CD14-positive monocyte (primary cell): ENCODE measurements at regions not wholly inside any gene's neighbourhood (a gene's known extent, or its start where the extent isn't known, plus 50 kb on each side); places are given as distances from the start of the nearest gene placed in this dataset.

Experiments
- DNase-seq, 3 donors: peaks; one replicate each; pipeline ENCODE4 v3.0.0-alpha.2; 2011 to 2022
- H2AFZ ChIP-seq: 2 replicates; pipeline ENCODE4 v1.6.0; 2012; ENCODE audit warnings: mild to moderate bottlenecking, low read depth, low read length, inconsistent platforms; ENCODE audit not compliant: insufficient read depth, poor library complexity, severe bottlenecking
- H3K27ac ChIP-seq, 2 donors: 1 replicate in 1 of 2; 2 replicates in 1 of 2; pipeline ENCODE4 v1.5.1; 2012 to 2013; ENCODE audit warnings: low read length in 2 of 2, control low read depth in 1 of 2, inconsistent platforms in 1 of 2, low read depth in 1 of 2, mild to moderate bottlenecking in 1 of 2
- H3K27me3 ChIP-seq, 2 donors: one replicate each; pipeline versions ENCODE4 v1.6.0 to v1.6.1; 2011 to 2013; ENCODE audit warnings: low read length in 2 of 2; ENCODE audit not compliant: control insufficient read depth in 2 of 2, insufficient read depth in 2 of 2
- H3K36me3 ChIP-seq, 2 donors: replicated peaks in 1 of 2; 1 replicate in 1 of 2; 2 replicates in 1 of 2; pipeline versions ENCODE4 v1.5.1 to v1.6.1; 2012 to 2013; ENCODE audit warnings: low read length in 2 of 2, control low read depth in 1 of 2, inconsistent platforms in 1 of 2, mild to moderate bottlenecking in 1 of 2; ENCODE audit not compliant: insufficient read depth in 2 of 2, control insufficient read depth in 1 of 2
- H3K4me1 ChIP-seq, 2 donors: 1 replicate in 1 of 2; 2 replicates in 1 of 2; pipeline versions ENCODE4 v1.5.1 to v1.6.1; 2012 to 2013; ENCODE audit warnings: low read length in 2 of 2, control low read depth in 1 of 2, inconsistent platforms in 1 of 2, mild to moderate bottlenecking in 1 of 2, moderate library complexity in 1 of 2; ENCODE audit not compliant: insufficient read depth in 2 of 2, control insufficient read depth in 1 of 2
- H3K4me2 ChIP-seq: replicated peaks from 2 replicates; pipeline ENCODE3; 2012; ENCODE audit warnings: low read length, moderate library complexity, mild to moderate bottlenecking; ENCODE audit not compliant: poor library complexity, severe bottlenecking; ENCODE audit errors: extremely low read depth
- H3K4me3 ChIP-seq, 3 experiments: fragments of 200-600 bp in 1 of 3; sonication (generic) in 1 of 3; replicated peaks in 1 of 3; 1 replicate in 2 of 3; 2 replicates in 1 of 3; pipeline ENCODE4 v1.5.1; 2011 to 2013; ENCODE audit warnings: low read length in 3 of 3, mild to moderate bottlenecking in 3 of 3, control low read depth in 2 of 3, low read depth in 2 of 3, inconsistent platforms in 1 of 3, moderate library complexity in 1 of 3
- H3K79me2 ChIP-seq: 2 replicates; pipeline ENCODE4 v1.6.0; 2012; ENCODE audit warnings: mild to moderate bottlenecking, control low read depth, inconsistent platforms, low read length, moderate library complexity; ENCODE audit not compliant: insufficient read depth
- H3K9ac ChIP-seq: 2 replicates; pipeline ENCODE4 v1.6.0; 2017; ENCODE audit warnings: low read length, mild to moderate bottlenecking; ENCODE audit not compliant: insufficient read depth, poor library complexity, severe bottlenecking
- H3K9me3 ChIP-seq, 2 donors: replicated peaks in 1 of 2; 1 replicate in 1 of 2; 2 replicates in 1 of 2; pipeline versions ENCODE4 v1.5.1 to v1.6.1; 2012 to 2013; ENCODE audit warnings: low read length in 2 of 2, control low read depth in 1 of 2; ENCODE audit not compliant: control insufficient read depth in 1 of 2, insufficient read depth in 1 of 2
- H4K20me1 ChIP-seq: 2 replicates; pipeline ENCODE4 v1.6.0; 2012; ENCODE audit warnings: mild to moderate bottlenecking, low read length, control low read depth, moderate library complexity; ENCODE audit not compliant: insufficient read depth
- H3K27ac Mint-ChIP-seq, 7 donors: one replicate each; pipeline ENCODE4 v1.8.0; 2020; ENCODE audit warnings: mild to moderate bottlenecking in 7 of 7, mixed read lengths in 7 of 7, moderate library complexity in 6 of 7, inconsistent platforms in 2 of 7
- H3K27me3 Mint-ChIP-seq, 3 donors: one replicate each; pipeline ENCODE4 v1.8.0; 2021 to 2022; ENCODE audit warnings: low read depth in 3 of 3, mild to moderate bottlenecking in 3 of 3, mixed read lengths in 3 of 3, moderate library complexity in 3 of 3, inconsistent platforms in 1 of 3
- H3K36me3 Mint-ChIP-seq, 2 donors: one replicate each; pipeline ENCODE4 v1.8.0; 2020; ENCODE audit warnings: mixed read lengths in 2 of 2, inconsistent platforms in 1 of 2, mild to moderate bottlenecking in 1 of 2
- H3K4me1 Mint-ChIP-seq: one replicate; pipeline ENCODE4 v1.8.0; 2020; ENCODE audit warnings: mild to moderate bottlenecking, mixed read lengths
- H3K4me3 Mint-ChIP-seq, 2 donors: one replicate each; pipeline ENCODE4 v1.8.0; 2020; ENCODE audit warnings: mild to moderate bottlenecking in 2 of 2, mixed read lengths in 2 of 2, moderate library complexity in 1 of 2
- H3K9me3 Mint-ChIP-seq, 7 donors: one replicate each; pipeline ENCODE4 v1.8.0; 2020 to 2022; ENCODE audit warnings: mixed read lengths in 7 of 7, mild to moderate bottlenecking in 6 of 7, moderate library complexity in 6 of 7, inconsistent platforms in 2 of 7
- WGBS: methylation state at CpG from one replicate; pipeline ENCODE4 v1.1.5; 2013; ENCODE audit warnings: missing lambda C conversion rate; ENCODE audit not compliant: insufficient coverage; 5-methylcytosine and 5-hydroxymethylcytosine counted together
- intact Hi-C, 2 donors: fragments of 100-400 bp; cut with micrococcal nuclease; formaldehyde crosslinking; loops; one replicate each; pipeline versions ENCODE4 v1.15.0 to v1.15.1; 2023
- TF ChIP-seq, protein P1 (sequence below): fragments of 200-600 bp; IDR thresholded peaks from one replicate; pipeline ENCODE4 v1.8.0; 2022; ENCODE audit warnings: antibody characterized with exemption, mild to moderate bottlenecking

DNA sequence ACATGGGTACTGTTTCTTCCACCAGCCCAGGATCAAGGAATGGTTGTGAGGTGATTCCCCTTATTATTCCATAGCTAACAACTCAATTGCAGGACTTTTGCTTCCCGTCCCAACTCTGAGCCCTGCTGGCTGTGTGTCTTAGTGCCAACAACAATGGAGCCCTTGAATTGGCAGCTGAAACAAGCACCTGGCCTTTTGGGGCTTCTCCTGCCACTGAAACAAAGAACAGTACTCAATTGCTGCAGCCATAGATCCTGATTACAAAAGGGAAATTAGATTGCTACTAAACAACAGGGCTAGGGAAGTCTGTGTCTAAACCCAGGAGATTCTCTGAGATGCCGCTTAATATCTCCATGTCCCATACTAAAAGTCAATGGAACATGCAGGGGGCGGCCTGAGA is 61.3 kb upstream of the CARMIL1 start:
- Mint-ChIP-seq H3K9me3 (peaks cover 0 to 2% (median 0%) of the 10 kb centered on the region in 7 donors), H3K27me3 (peaks cover 0 to 2% (median 0%) of the 10 kb centered on the region in 3 donors), H3K4me1 (peaks cover 20% of the 10 kb centered on the region), H3K36me3 (no peaks in the 10 kb centered on the region), H3K27ac (no peak overlapping the region), H3K4me3 (no peak overlapping the region)
- no peak overlapping the region for H3K27ac ChIP-seq
- no peak overlapping the region for H2AFZ ChIP-seq
- no peak for DNase-seq
- no peaks in the 10 kb centered on the region for H3K79me2 ChIP-seq
- H3K4me3 ChIP-seq, result no peak overlapping the region
- 95% methylated on average over 2 of the region's 3 CpGs for WGBS
- H4K20me1 ChIP-seq, result no peaks in the 10 kb centered on the region
- H3K36me3 ChIP-seq, result no peaks in the 10 kb centered on the region
- TF ChIP-seq, protein P1, sequence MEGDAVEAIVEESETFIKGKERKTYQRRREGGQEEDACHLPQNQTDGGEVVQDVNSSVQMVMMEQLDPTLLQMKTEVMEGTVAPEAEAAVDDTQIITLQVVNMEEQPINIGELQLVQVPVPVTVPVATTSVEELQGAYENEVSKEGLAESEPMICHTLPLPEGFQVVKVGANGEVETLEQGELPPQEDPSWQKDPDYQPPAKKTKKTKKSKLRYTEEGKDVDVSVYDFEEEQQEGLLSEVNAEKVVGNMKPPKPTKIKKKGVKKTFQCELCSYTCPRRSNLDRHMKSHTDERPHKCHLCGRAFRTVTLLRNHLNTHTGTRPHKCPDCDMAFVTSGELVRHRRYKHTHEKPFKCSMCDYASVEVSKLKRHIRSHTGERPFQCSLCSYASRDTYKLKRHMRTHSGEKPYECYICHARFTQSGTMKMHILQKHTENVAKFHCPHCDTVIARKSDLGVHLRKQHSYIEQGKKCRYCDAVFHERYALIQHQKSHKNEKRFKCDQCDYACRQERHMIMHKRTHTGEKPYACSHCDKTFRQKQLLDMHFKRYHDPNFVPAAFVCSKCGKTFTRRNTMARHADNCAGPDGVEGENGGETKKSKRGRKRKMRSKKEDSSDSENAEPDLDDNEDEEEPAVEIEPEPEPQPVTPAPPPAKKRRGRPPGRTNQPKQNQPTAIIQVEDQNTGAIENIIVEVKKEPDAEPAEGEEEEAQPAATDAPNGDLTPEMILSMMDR, result no peak
- H3K27me3 ChIP-seq, result no peaks in the 10 kb centered on the region
- H3K9ac ChIP-seq, result no peak overlapping the region
- H3K4me1 ChIP-seq, result peaks cover 0 to 3% of the 10 kb centered on the region in 2 donors
- no peak overlapping the region for H3K4me2 ChIP-seq
- intact Hi-C loops, result no loop called here
- no peaks in the 10 kb centered on the region for H3K9me3 ChIP-seq

DNA sequence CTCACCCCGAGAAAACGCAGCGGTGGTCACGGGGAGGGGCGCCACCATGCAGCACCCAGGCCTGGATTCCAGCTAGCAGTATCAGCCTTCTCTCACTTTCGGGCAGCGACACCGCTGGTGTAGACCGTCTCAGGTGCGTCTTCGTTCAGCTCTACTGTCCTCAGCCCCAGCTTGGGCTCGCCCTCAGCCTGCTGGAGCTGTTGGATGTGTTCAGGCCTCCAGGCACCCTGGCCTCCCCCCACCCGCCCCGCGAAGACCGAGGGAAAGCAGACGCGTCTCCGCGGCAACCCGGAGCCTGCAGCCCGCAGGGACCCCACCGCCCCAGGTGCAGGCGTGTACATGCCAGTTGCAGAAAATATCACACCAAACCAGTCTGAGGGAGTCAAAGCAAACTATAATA is 60.8 kb upstream of the CARMIL1 start:
- no peak for DNase-seq
- Histone ChIP-seq H2AFZ (no peak overlapping the region), H3K36me3 (no peaks in the 10 kb centered on the region), H3K79me2 (no peaks in the 10 kb centered on the region), H3K9me3 (no peaks in the 10 kb centered on the region), H3K4me1 (peaks cover 3 to 6% of the 10 kb centered on the region in 2 donors), H3K27ac (no peak overlapping the region), H3K4me3 (no peak overlapping the region), H3K4me2 (no peak overlapping the region), H3K27me3 (no peaks in the 10 kb centered on the region), H4K20me1 (no peaks in the 10 kb centered on the region), H3K9ac (no peak overlapping the region)
- 96% methylated on average over 20 of the region's 24 CpGs for WGBS
- no peaks in the 10 kb centered on the region for H3K36me3 Mint-ChIP-seq
- H3K27me3 Mint-ChIP-seq, result peaks cover 0 to 2% (median 0%) of the 10 kb centered on the region in 3 donors
- H3K9me3 Mint-ChIP-seq, result no peaks in the 10 kb centered on the region
- intact Hi-C loops, result no loop called here
- peaks cover 22% of the 10 kb centered on the region for H3K4me1 Mint-ChIP-seq
- H3K4me3 Mint-ChIP-seq, result no peak overlapping the region
- H3K27ac Mint-ChIP-seq, result no peak overlapping the region
- TF ChIP-seq, protein P1, result no peak
